ENCODE measurements at regions not wholly inside any gene's neighbourhood (a gene's known extent, or its start where the extent isn't known, plus 50 kb on each side); places are given as distances from the start of the nearest gene placed in this dataset.
"Not testable (repeated sequence)": the region's sequence is repeated elsewhere in the genome, so short reads cannot be mapped to it uniquely, and the experiment has no call there.

GRCh38 chrX:128954697-128955096, 568.6 kb downstream of the SMARCA1 start:
- not testable (repeated sequence) for DNase-seq

- DNase-seq = no peak
These were observed 592.2 kb downstream of the SMARCA1 start for GRCh38 chrX:128931071-128931470.

GRCh38 chrX:128929271-128930057, 593.8 kb downstream of the SMARCA1 start:
- no peak for DNase-seq

- DNase-seq = no peak
These were observed 594.7 kb downstream of the SMARCA1 start for GRCh38 chrX:128928636-128929035.

DNA sequence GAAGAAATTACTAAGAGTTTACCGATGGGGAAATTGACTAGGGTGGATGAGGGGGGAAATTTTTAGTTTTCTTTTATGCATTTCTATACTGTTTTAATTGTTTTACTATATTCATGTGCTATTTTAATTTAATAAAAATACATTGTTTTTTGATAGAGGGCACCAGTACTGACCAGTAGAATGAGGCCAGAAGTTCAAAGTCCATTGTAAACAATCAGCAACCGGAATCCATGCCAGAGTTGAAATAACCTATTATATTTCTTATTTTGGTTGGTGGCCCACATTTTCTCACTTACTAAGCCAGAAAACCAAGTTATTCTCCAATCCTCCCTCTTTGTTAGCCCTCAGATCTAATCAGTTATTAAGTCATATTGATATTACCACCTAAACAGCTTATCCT, 595.9 kb downstream of the SMARCA1 start:
- DNase-seq = no peak

DNA sequence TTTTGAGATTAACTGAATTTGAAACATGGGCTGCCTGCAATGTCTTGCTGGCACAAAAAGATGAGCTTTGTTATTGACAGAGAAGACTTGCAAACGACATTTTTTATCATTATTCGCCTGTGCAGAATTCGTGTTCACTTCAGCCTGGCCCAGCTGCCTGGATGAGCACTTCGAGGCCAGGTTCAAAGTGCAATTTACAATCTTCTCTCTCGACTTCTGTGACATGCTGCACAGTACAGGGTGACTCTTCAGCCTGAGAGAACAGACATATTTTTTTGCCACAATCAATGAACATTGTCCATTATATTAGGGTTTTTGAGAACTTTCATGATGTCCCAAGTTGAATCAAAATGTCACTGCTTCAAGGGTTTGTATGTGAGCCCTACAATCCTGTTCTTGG, 616.5 kb downstream of the SMARCA1 start:
- no peak for DNase-seq

- no peak for DNase-seq
These were observed 622.3 kb downstream of the SMARCA1 start for GRCh38 chrX:128901018-128901417.

GRCh38 chrX:128897621-128898020, 625.7 kb downstream of the SMARCA1 start:
- no peak for DNase-seq

DNA sequence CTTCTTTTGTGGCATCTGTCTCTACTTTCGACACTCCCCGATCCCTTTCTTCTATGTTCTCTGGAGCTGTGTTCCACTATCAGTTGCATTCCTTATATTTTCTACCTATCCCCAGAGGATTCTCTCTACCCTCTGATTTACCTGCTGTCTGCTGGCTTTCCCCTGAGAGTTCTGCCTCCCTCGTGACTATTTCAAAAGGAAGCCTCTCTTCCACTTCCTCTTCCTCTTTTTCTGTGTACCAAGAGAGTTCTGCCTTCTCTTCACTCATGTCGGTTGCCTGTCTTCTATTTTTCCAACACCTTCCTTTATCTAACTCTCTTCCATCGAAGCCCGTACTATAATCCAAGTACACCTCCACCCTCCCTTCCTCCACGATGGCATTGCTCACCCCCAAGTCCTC, 631.7 kb downstream of the SMARCA1 start:
- no peak for DNase-seq

DNA sequence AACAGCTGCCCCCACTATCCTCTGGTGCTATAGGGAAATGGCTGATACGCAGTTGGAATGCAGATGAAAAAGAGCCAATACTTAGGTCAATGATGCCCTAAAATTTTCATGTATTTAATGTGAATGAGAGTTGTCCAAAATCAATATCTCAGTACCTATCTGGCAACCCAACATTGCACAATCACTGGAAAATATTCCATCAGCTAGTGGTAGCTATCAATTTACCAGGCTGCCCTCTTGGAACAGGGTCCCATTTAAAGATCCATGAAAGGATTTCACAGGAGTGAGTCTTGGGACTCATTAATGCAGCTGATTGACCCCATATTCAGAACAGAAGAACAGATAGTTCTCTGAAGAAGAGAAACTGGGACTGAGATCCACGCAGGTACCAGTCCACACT, 638.9 kb downstream of the SMARCA1 start:
- DNase-seq = no peak

- DNase-seq = no peak
These were observed 639.6 kb downstream of the SMARCA1 start for GRCh38 chrX:128883650-128884049.

DNA sequence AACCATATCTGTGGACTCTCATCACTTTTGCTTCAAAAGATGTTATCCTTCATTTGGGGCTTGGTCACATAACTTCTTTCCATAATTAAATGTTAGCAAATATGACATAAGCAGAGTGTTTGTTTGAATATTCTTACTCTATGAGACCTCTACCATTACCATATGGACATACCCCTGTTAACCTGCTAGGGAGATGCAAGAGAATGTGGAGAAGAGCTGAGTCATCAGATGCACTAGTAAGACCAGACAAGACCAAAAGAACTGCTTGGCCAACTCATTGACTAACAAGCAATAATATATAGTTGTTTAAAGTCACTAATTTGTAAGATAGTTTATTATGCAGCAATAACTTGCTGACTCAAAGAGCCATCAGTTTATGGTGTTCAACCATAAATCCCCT, 652.9 kb downstream of the SMARCA1 start:
- no peak for DNase-seq

GRCh38 chrX:128862557-128862956, 660.7 kb downstream of the SMARCA1 start:
- DNase-seq = no peak

DNA sequence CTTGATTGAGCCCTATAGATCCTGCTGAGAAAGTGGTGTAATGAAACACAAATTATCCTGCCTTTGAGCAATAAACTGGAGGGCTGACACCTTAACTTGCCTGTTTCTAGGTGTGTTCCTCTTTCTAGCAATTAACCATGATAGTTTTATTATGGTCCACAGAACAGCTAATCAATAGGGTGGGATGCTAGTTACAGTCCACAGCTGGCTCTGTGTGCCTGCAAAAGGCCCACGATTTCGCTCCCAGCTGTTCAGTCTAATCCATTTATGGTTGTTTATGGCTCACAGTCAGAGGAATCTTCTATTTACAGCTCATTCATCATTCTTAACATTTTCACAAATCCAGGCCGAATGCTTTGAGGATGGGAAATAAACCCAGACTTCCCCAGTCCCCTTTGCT, 674.9 kb downstream of the SMARCA1 start:
- DNase-seq = peak; percentile 5

DNA sequence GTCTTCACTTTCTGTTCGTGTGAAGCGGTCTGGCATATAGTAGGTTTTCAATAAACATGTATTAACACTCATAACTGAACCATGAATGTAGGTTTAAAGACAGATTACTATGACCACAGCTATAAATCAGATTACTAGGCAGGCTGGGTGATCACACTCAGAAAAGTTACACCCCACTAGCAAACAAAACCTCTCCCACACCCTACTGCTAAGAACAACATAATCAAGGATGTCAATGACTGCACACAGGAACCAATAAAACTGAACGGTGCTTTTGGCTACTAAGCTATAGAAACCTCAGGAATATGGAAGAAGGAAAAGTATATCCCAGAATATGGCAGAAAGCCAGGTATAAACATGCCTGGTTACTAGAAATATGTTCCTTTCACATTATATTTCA, 676.9 kb downstream of the SMARCA1 start:
- no peak for DNase-seq

- no peak for DNase-seq
These were observed 704.6 kb downstream of the SMARCA1 start for GRCh38 chrX:128818690-128819089.

GRCh38 chrX:128816919-128817318, 706.4 kb downstream of the SMARCA1 start:
- no peak for DNase-seq

GRCh38 chrX:128807367-128807766, 715.9 kb downstream of the SMARCA1 start:
- no peak for DNase-seq

- DNase-seq = no peak
These were observed 718.1 kb downstream of the SMARCA1 start for GRCh38 chrX:128805236-128805635.

DNA sequence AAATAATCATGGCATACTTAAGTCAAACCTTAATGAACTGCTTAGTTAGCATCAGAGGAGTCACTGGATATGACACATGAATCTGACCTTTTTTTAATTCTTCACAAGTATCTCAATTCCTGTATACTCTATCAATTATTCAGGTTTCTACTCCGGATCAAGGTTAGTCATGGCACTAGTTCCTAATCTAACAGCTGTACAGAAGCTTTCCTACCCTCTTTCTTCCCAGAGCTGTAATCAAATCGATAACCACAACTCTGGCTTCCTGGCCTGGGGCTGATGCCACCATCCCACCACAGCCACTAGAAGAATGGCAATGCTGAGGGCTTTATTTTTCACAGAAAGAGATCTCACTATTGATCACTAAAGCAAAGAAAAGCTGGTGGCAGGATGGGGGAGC, 718.5 kb downstream of the SMARCA1 start:
- DNase-seq = no peak

DNA sequence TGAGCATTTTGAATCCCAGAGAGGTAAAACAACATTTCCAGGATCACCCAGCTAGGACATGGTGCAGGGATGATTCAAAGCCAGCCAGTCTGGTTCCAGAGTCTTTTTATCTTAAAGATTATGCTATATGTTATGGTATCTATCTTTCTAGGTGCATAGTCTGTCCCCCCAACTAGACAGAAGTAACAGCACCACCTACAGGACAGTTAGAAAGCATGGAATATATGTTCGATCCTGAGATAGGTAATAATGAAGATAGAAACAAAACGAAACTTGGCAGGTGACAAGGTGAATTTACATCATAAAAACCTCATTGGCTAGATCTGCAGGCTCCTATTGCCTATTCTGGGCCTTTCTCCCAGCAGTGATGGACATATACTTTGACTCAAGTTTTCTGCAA, 723.2 kb downstream of the SMARCA1 start:
- DNase-seq = no peak

DNA sequence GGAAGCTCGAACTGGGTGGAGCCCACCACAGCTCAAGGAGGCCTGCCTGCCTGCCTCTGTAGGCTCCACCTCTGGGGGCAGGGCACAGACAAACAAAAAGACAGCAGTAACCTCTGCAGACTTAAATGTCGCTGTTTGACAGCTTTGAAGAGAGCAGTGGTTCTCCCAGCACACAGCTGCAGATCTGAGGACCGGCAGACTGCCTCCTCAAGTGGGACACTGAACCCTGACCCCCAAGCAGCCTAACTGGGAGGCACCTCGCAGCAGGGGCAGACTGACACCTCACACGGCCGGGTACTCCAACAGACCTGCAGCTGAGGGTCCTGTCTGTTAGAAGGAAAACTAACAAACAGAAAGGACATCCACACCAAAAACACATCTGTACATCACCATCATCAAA, 730.9 kb upstream of the ACTRT1 start:
- DNase-seq = not testable (repeated sequence)

- DNase-seq = no peak
These were observed 729.3 kb upstream of the ACTRT1 start for GRCh38 chrX:128781506-128781905.

GRCh38 chrX:128780934-128781333, 728.7 kb upstream of the ACTRT1 start:
- no peak for DNase-seq

- DNase-seq = no peak
These were observed 717.3 kb upstream of the ACTRT1 start for GRCh38 chrX:128769495-128769894.
